Upper lobe of left lung (tissue), 6 donors: ENCODE measurements at regions not wholly inside any gene's neighbourhood (a gene's known extent, or its start where the extent isn't known, plus 50 kb on each side); places are given as distances from the start of the nearest gene placed in this dataset.

ENCODE experiments used
- ATAC-seq, 2 donors: fragments of 200-7000 bp; cut with Tn5 transposase; one replicate each; pipeline ENCODE4 v1.9.1; 2022; ENCODE audit warnings: mild to moderate bottlenecking in 2 of 2, moderate library complexity in 2 of 2; ENCODE audit not compliant: low FRiP score in 2 of 2
- DNase-seq, 2 donors: peaks; one replicate each; pipeline ENCODE4 v3.0.0-alpha.2; 2019 to 2020
- H3K27ac ChIP-seq, 4 donors: fragments of 200-600 bp; sonication (generic); one replicate each; pipeline ENCODE4 v1.5.1; 2016 to 2019
- H3K27me3 ChIP-seq, 4 donors: fragments of 200-600 bp; sonication (generic); one replicate each; pipeline ENCODE4 v1.5.1; 2017 to 2019
- H3K36me3 ChIP-seq, 4 donors: fragments of 200-600 bp; sonication (generic); one replicate each; pipeline ENCODE4 v1.5.1; 2016 to 2019
- H3K4me1 ChIP-seq, 4 donors: fragments of 200-600 bp; sonication (generic); one replicate each; pipeline ENCODE4 v1.5.1; 2018 to 2019
- H3K4me3 ChIP-seq, 4 donors: fragments of 200-600 bp; sonication (generic); one replicate each; pipeline ENCODE4 v1.5.1; 2017 to 2019; ENCODE audit warnings: mild to moderate bottlenecking in 2 of 4, moderate library complexity in 1 of 4
- H3K9me3 ChIP-seq, 4 donors: fragments of 200-600 bp; sonication (generic); one replicate each; pipeline ENCODE4 v1.5.1; 2018 to 2019
- CTCF ChIP-seq, 6 experiments: fragments of 450-650 bp in 4 of 6; fragments of 200-600 bp in 2 of 6; sonication (generic) in 2 of 6; IDR thresholded peaks; one replicate each; pipeline ENCODE4 v1.5.1; 2016 to 2019; ENCODE audit warnings: antibody characterized with exemption in 6 of 6
- EP300 ChIP-seq, 4 donors: sonication (generic); formaldehyde crosslinking; IDR thresholded peaks; one replicate each; pipeline ENCODE4 v1.5.1; 2017; ENCODE audit warnings: antibody characterized with exemption in 4 of 4, control low read depth in 2 of 4
- POLR2A ChIP-seq, 4 donors: fragments of 450-650 bp; IDR thresholded peaks; one replicate each; pipeline ENCODE4 v1.5.1; 2016 to 2017; ENCODE audit warnings: antibody characterized with exemption in 4 of 4, mild to moderate bottlenecking in 2 of 4
- POLR2AphosphoS5 ChIP-seq, 2 donors: sonication (generic); formaldehyde crosslinking; IDR thresholded peaks; one replicate each; pipeline ENCODE4 v1.5.1; 2017; ENCODE audit warnings: antibody characterized with exemption in 2 of 2
- WGBS, 2 donors: methylation state at CpG; one replicate each; pipeline ENCODE4 v1.1.5; 2017 to 2018; 5-methylcytosine and 5-hydroxymethylcytosine counted together
- donor health status: DM: no; HTN: no; CAD: no; lungs with moderate emphysema.
- donor health status: DM: no; HTN: yes; CAD: no; lungs with severe emphysema.

- Histone ChIP-seq H3K9me3 (no peaks in the 10 kb centered on the region), H3K4me3 (no peak overlapping the region), H3K36me3 (no peaks in the 10 kb centered on the region), H3K4me1 (peaks cover 40 to 51% (median 45%) of the 10 kb centered on the region in 4 donors), H3K27ac (peak overlapping the region; percentile 80 to 89 (median 87)), H3K27me3 (no peaks in the 10 kb centered on the region)
- ATAC-seq, result no peak
- TF ChIP-seq CTCF (IDR thresholded peaks at IDR 0.05) (no peak), EP300 (IDR thresholded peaks at IDR 0.05) (no peak), POLR2A (IDR thresholded peaks at IDR 0.05) (no peak), POLR2AphosphoS5 (IDR thresholded peaks at IDR 0.05) (no peak)
- 71 to 74% methylated on average over 10 to 11 of the region's 11 CpGs for WGBS, 2 donors
- peak in 1 of 2 donors; percentile 75 for DNase-seq
Measured at GRCh38 chr20:50303573-50304500, 113.2 kb downstream of the CEBPB start.

- Histone ChIP-seq H3K27ac (peak overlapping the region; percentile 80 to 89 (median 87)), H3K4me1 (peaks cover 46 to 57% (median 51%) of the 10 kb centered on the region in 4 donors), H3K9me3 (no peaks in the 10 kb centered on the region), H3K4me3 (no peak overlapping the region), H3K27me3 (no peaks in the 10 kb centered on the region), H3K36me3 (no peaks in the 10 kb centered on the region)
- ATAC-seq (peak; percentile 5 to 9), DNase-seq (no peak)
- 60 to 76% methylated on average over 10 of the region's 10 CpGs for WGBS, 2 donors
- TF ChIP-seq POLR2AphosphoS5 (IDR thresholded peaks at IDR 0.05) (peak; percentile 28 to 40), EP300 (IDR thresholded peaks at IDR 0.05) (no peak)
Measured at GRCh38 chr20:50304501-50304856, 113.8 kb downstream of the CEBPB start.

- Histone ChIP-seq H3K4me3 (no peak overlapping the region), H3K4me1 (peaks cover 50 to 62% (median 56%) of the 10 kb centered on the region in 4 donors), H3K9me3 (no peaks in the 10 kb centered on the region), H3K36me3 (no peaks in the 10 kb centered on the region), H3K27me3 (no peaks in the 10 kb centered on the region), H3K27ac (peak overlapping the region; percentile 80 to 89 (median 87))
- WGBS, 2 donors, result 87 to 94% methylated on average over 10 to 14 of the region's 14 CpGs
- peak; percentile 80 to 85 for ATAC-seq
- TF ChIP-seq EP300 (IDR thresholded peaks at IDR 0.05), result peak in 1 of 4 donors; percentile 76
- peak; percentile 74 to 84 for TF ChIP-seq POLR2AphosphoS5 (IDR thresholded peaks at IDR 0.05)
- no peak for TF ChIP-seq CTCF (IDR thresholded peaks at IDR 0.05)
- no peak for TF ChIP-seq POLR2A (IDR thresholded peaks at IDR 0.05)
- DNase-seq, result peak; percentile 62 to 91
Measured at GRCh38 chr20:50304923-50305635, 114.4 kb downstream of the CEBPB start.

- ATAC-seq (no peak), DNase-seq (peak in 1 of 2 donors; percentile 52)
- H3K4me3 ChIP-seq, result no peak overlapping the region
- H3K36me3 ChIP-seq, result no peaks in the 10 kb centered on the region
- no peaks in the 10 kb centered on the region for H3K27me3 ChIP-seq
- WGBS, 2 donors, result 53 to 63% methylated on average over 19 of the region's 19 CpGs
- TF ChIP-seq POLR2AphosphoS5 (IDR thresholded peaks at IDR 0.05), result peak; percentile 74 to 78
- TF ChIP-seq CTCF (IDR thresholded peaks at IDR 0.05), result peak in 1 of 6 experiments; percentile 9
- peak in 3 of 4 donors; percentile 5 to 63 (median 56) for TF ChIP-seq EP300 (IDR thresholded peaks at IDR 0.05)
- no peak for TF ChIP-seq POLR2A (IDR thresholded peaks at IDR 0.05)
- H3K9me3 ChIP-seq, result no peaks in the 10 kb centered on the region
- H3K4me1 ChIP-seq, result peaks cover 50 to 63% (median 56%) of the 10 kb centered on the region in 4 donors
- H3K27ac ChIP-seq, result peak overlapping the region; percentile 80 to 89 (median 87)
Measured at GRCh38 chr20:50305636-50306477, 115.2 kb downstream of the CEBPB start.
